Mucosa of gallbladder (tissue), 1 donor: ENCODE measurements at regions not wholly inside any gene's neighbourhood (a gene's known extent, or its start where the extent isn't known, plus 50 kb on each side); places are given as distances from the start of the nearest gene placed in this dataset.
"Not testable (repeated sequence)": the region's sequence is repeated elsewhere in the genome, so short reads cannot be mapped to it uniquely, and the experiment has no call there.

Experiments
- DNase-seq: peaks from one replicate; pipeline ENCODE4 v3.0.0-alpha.2; 2020; ENCODE audit warnings: low spot score
- donor health status: DM: no; HTN: no; CAD: no.

GRCh38 chr7:97928844-97929243 lies 56.6 kb upstream of the ASNS start:
- DNase-seq, result not testable (repeated sequence)

GRCh38 chr7:97927790-97928748 lies 55.9 kb upstream of the ASNS start:
- DNase-seq, result peak; percentile 24
